Fibroblast of lung (primary cell): ENCODE measurements at regions not wholly inside any gene's neighbourhood (a gene's known extent, or its start where the extent isn't known, plus 50 kb on each side); places are given as distances from the start of the nearest gene placed in this dataset.
"Not testable (repeated sequence)": the region's sequence is repeated elsewhere in the genome, so short reads cannot be mapped to it uniquely, and the experiment has no call there.

Experiments
- DNase-seq, 2 donors: peaks; one replicate each; pipeline versions ENCODE4 v3.0.0 to v3.0.0-alpha.2; 2010; ENCODE audit warnings: low read depth in 2 of 2
- H2AFZ ChIP-seq: 2 replicates; pipeline ENCODE4 v1.5.1; 2012; ENCODE audit warnings: low read length, control low read depth, inconsistent platforms
- H3K27ac ChIP-seq: 2 replicates; pipeline ENCODE4 v1.5.1; 2011; ENCODE audit warnings: low read length, control low read depth; ENCODE audit not compliant: insufficient read depth
- H3K27me3 ChIP-seq: 2 replicates; pipeline ENCODE4 v1.5.1; 2011; ENCODE audit warnings: mild to moderate bottlenecking, low read length; ENCODE audit not compliant: control insufficient read depth, insufficient read depth
- H3K36me3 ChIP-seq: 2 replicates; pipeline ENCODE4 v1.5.1; 2011; ENCODE audit warnings: low read length; ENCODE audit not compliant: control insufficient read depth, insufficient read depth
- H3K4me1 ChIP-seq: 2 replicates; pipeline ENCODE4 v1.5.1; 2011; ENCODE audit warnings: low read length; ENCODE audit not compliant: control insufficient read depth, insufficient read depth; ENCODE audit errors: extremely low read depth
- H3K4me2 ChIP-seq: 2 replicates; pipeline ENCODE4 v1.5.1; 2011; ENCODE audit warnings: low read length, control low read depth; ENCODE audit not compliant: insufficient read depth; ENCODE audit errors: extremely low read depth
- H3K4me3 ChIP-seq, 4 experiments: fragments of 200-600 bp in 1 of 4; sonication (generic) in 1 of 4; replicated peaks in 1 of 4; 2 replicates each; pipeline ENCODE4 v1.5.1; 2011 to 2016; ENCODE audit warnings: low read length in 4 of 4, low read depth in 3 of 4, mild to moderate bottlenecking in 3 of 4, control low read depth in 2 of 4, inconsistent platforms in 1 of 4, mixed read lengths in 1 of 4; ENCODE audit not compliant: insufficient read depth in 1 of 4; ENCODE audit errors: control extremely low read depth in 1 of 4
- H3K79me2 ChIP-seq: 2 replicates; pipeline ENCODE4 v1.5.1; 2012; ENCODE audit warnings: mild to moderate bottlenecking, low read length, inconsistent platforms; ENCODE audit not compliant: control insufficient read depth, insufficient read depth
- H3K9ac ChIP-seq: 2 replicates; pipeline ENCODE4 v1.5.1; 2011; ENCODE audit warnings: mild to moderate bottlenecking, low read length, control low read depth; ENCODE audit not compliant: insufficient read depth
- H3K9me3 ChIP-seq: 2 replicates; pipeline ENCODE4 v1.5.1; 2012; ENCODE audit warnings: low read depth, low read length; ENCODE audit not compliant: control insufficient read depth, insufficient read depth
- H4K20me1 ChIP-seq: 2 replicates; pipeline ENCODE4 v1.5.1; 2011; ENCODE audit warnings: low read length; ENCODE audit not compliant: control insufficient read depth, insufficient read depth; ENCODE audit errors: extremely low read depth
- EZH2 ChIP-seq: IDR thresholded peaks from 2 replicates; pipeline ENCODE4 v1.5.1; 2012; ENCODE audit warnings: low read length, control low read depth, mild to moderate bottlenecking; ENCODE audit errors: missing control alignments
- TF ChIP-seq, protein P1 (sequence below), 2 donors: IDR thresholded peaks in 1 of 2; conservative IDR thresholded peaks in 1 of 2; 1 replicate in 1 of 2; 2 replicates in 1 of 2; pipeline ENCODE4 v1.5.1; 2011 to 2012; ENCODE audit warnings: low read length in 2 of 2, control low read depth in 1 of 2, inconsistent platforms in 1 of 2, low read depth in 1 of 2, mild to moderate bottlenecking in 1 of 2

DNA sequence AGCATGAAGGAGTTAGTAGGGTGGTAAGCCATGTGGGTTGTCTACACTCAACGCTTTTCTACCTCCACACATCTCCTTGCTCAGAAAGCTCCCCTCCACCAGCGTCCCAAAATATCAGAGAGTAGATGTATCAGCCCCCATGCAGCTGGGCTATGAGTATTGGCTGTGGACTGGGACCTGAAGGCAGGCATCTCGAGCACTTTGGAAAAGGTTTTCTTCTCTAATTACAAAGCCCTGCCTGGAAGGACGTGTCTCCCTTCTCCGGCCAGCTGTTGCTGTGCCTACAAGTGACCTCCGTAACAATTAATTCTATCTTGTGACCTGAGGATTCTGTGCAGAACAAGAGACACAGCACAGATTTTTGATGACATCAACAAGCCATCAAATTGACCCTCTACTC lies 142.0 kb upstream of the RUNX1 start:
- Histone ChIP-seq H2AFZ (no peak overlapping the region), H3K36me3 (no peaks in the 10 kb centered on the region), H3K4me3 (no peak overlapping the region), H3K4me2 (no peak overlapping the region), H3K4me1 (peaks cover 6% of the 10 kb centered on the region), H4K20me1 (no peaks in the 10 kb centered on the region), H3K27ac (no peak overlapping the region), H3K9ac (no peak overlapping the region), H3K27me3 (no peaks in the 10 kb centered on the region), H3K9me3 (no peaks in the 10 kb centered on the region), H3K79me2 (no peaks in the 10 kb centered on the region)
- TF ChIP-seq, protein P1, sequence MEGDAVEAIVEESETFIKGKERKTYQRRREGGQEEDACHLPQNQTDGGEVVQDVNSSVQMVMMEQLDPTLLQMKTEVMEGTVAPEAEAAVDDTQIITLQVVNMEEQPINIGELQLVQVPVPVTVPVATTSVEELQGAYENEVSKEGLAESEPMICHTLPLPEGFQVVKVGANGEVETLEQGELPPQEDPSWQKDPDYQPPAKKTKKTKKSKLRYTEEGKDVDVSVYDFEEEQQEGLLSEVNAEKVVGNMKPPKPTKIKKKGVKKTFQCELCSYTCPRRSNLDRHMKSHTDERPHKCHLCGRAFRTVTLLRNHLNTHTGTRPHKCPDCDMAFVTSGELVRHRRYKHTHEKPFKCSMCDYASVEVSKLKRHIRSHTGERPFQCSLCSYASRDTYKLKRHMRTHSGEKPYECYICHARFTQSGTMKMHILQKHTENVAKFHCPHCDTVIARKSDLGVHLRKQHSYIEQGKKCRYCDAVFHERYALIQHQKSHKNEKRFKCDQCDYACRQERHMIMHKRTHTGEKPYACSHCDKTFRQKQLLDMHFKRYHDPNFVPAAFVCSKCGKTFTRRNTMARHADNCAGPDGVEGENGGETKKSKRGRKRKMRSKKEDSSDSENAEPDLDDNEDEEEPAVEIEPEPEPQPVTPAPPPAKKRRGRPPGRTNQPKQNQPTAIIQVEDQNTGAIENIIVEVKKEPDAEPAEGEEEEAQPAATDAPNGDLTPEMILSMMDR (conservative IDR thresholded peaks at IDR 0.05 in 1 of 2, IDR thresholded peaks at IDR 0.05 in 1 of 2; ENCODE audit: low read depth in 1 of 2, low read length in 2 of 2), result no peak
- TF ChIP-seq EZH2, result no peak
- DNase-seq, result no peak

DNA sequence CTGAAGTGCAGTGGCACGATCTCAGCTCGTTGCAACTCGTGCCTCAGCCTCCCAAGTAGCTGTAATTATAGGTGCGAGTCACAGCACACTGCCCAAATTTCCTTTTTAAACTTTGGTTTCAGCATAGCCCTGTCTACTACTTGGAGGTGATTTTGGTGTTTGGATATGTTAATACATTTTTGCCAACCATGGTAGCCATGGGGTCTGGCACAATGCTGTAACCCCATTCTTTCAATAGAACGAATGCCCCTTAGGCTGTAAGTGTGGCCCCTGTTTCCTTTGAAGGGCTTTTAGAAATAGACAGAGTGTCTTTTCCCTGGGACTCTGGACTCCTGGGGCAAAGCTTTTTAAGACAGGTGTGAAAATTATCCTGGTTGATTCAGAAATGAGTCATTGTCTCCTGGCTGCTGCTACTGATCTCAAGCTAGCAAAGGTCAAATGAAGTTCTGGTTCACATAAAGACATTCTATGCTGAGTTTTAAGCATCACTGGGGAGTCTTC lies 141.1 kb upstream of the RUNX1 start:
- Histone ChIP-seq H3K4me3 (no peak overlapping the region), H3K4me2 (no peak overlapping the region), H3K36me3 (no peaks in the 10 kb centered on the region), H2AFZ (no peak overlapping the region), H3K9ac (no peak overlapping the region), H3K27me3 (no peaks in the 10 kb centered on the region), H3K9me3 (no peaks in the 10 kb centered on the region), H3K4me1 (peaks cover 6% of the 10 kb centered on the region), H3K27ac (no peak overlapping the region), H3K79me2 (no peaks in the 10 kb centered on the region), H4K20me1 (no peaks in the 10 kb centered on the region)
- TF ChIP-seq EZH2, result no peak
- TF ChIP-seq, protein P1 (conservative IDR thresholded peaks at IDR 0.05 in 1 of 2, IDR thresholded peaks at IDR 0.05 in 1 of 2; ENCODE audit: low read depth in 1 of 2, low read length in 2 of 2), result no peak
- DNase-seq, result peak in 1 of 2 donors; percentile 82

DNA sequence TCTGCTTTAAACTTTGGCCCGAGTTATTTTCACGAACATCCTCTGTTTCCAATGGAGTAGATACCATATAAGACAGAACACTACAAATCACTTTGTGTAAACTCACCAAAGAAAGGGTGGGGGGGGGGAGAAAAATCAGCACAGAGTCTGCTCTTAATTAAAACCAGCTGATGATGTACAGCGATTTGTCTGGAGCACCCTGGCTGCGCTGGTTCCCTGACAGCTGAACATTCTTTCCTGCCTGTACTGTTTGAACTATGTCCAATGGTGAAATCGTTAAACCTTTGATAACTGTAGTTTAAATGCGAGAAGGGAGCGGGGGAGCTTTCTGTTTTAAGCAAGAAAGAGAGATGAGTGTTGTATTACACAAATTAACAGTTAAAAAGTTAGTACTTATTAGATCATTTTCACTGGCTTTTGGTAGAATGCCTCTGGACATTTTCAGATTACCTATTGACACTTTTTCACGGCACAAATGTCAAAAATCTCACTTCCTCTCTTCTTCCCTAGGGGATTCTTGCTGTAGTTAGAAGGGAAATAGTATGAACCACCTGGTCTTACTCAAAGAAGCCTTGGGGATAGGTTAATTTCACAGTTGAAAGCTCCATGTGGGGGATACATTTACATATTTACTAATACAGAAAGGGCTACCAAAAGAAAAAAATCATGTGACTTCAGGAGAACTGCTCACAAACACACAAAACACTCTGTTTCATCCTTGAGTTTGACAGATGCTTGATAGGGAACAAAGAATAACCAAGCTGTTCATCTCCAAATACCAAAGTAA lies 140.2 kb upstream of the RUNX1 start:
- Histone ChIP-seq H3K4me1 (peaks cover 6% of the 10 kb centered on the region), H3K4me2 (peak overlapping the region; percentile 83), H3K27ac (peak overlapping the region; percentile 24), H3K4me3 (peak overlapping the region in 2 of 4 experiments; percentile 0 to 18), H2AFZ (no peak overlapping the region), H3K9ac (no peak overlapping the region), H3K36me3 (no peaks in the 10 kb centered on the region), H3K27me3 (no peaks in the 10 kb centered on the region), H4K20me1 (no peaks in the 10 kb centered on the region), H3K79me2 (no peaks in the 10 kb centered on the region), H3K9me3 (no peaks in the 10 kb centered on the region)
- TF ChIP-seq EZH2, result no peak
- peak; percentile 90 to 93 for DNase-seq

DNA sequence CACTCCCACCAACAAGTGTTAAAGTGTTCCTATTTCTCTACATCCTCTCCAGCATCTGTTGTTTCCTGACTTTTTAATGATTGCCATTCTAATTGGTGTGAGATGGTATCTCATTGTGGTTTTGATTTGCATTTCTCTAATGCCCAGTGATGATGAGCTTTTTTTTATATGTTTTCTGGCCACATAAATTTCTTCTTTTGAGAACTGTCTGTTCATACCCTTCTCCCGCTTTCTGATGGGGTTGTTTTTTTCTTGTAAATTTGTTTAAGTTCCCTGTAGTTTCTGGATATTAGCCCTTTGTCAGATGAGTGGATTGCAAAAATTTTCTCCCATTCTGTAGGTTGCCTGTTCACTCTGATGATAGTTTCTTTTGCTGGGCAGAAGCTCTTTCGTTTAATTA lies 134.3 kb upstream of the RUNX1 start:
- DNase-seq, H3K9me3 ChIP-seq, H3K27me3 ChIP-seq, H3K4me3 ChIP-seq, H3K9ac ChIP-seq, H3K4me1 ChIP-seq, H4K20me1 ChIP-seq, H3K27ac ChIP-seq, H2AFZ ChIP-seq, H3K4me2 ChIP-seq, H3K36me3 ChIP-seq, H3K79me2 ChIP-seq: not testable (repeated sequence)
